RKO (cell line): ENCODE measurements at regions not wholly inside any gene's neighbourhood (a gene's known extent, or its start where the extent isn't known, plus 50 kb on each side); places are given as distances from the start of the nearest gene placed in this dataset.

Experiments used
- DNase-seq: peaks from one replicate; pipeline ENCODE4 v3.0.0-alpha.2; 2016; ENCODE audit warnings: low spot score

GRCh38 chr2:126827371-126827770 is 71.3 kb upstream of the TEX51 start:
- DNase-seq = no peak

- no peak for DNase-seq
Observed at GRCh38 chr2:126828051-126828450, 70.6 kb upstream of the TEX51 start.

GRCh38 chr2:126828491-126828890 is 70.2 kb upstream of the TEX51 start:
- no peak for DNase-seq

GRCh38 chr2:126831234-126832005 is 67.3 kb upstream of the TEX51 start:
- DNase-seq = no peak

GRCh38 chr2:126832014-126832413 is 66.7 kb upstream of the TEX51 start:
- no peak for DNase-seq

GRCh38 chr2:126832757-126833156 is 65.9 kb upstream of the TEX51 start:
- no peak for DNase-seq

- DNase-seq = no peak
Observed at GRCh38 chr2:126834006-126834659, 64.6 kb upstream of the TEX51 start.

- no peak for DNase-seq
Observed at GRCh38 chr2:126835261-126835660, 63.4 kb upstream of the TEX51 start.

GRCh38 chr2:126835831-126836230 is 62.9 kb upstream of the TEX51 start:
- no peak for DNase-seq

- no peak for DNase-seq
Observed at GRCh38 chr2:126836761-126837679, 61.7 kb upstream of the TEX51 start.

- DNase-seq = no peak
Observed at GRCh38 chr2:126837966-126838715, 60.5 kb upstream of the TEX51 start.

GRCh38 chr2:126838716-126838985 is 60.0 kb upstream of the TEX51 start:
- no peak for DNase-seq

GRCh38 chr2:126839796-126840195 is 58.9 kb upstream of the TEX51 start:
- no peak for DNase-seq

- no peak for DNase-seq
Observed at GRCh38 chr2:126843081-126843480, 55.6 kb upstream of the TEX51 start.

GRCh38 chr2:126846241-126846640 is 52.4 kb upstream of the TEX51 start:
- DNase-seq = no peak
